ENCODE measurements at regions not wholly inside any gene's neighbourhood (a gene's known extent, or its start where the extent isn't known, plus 50 kb on each side); places are given as distances from the start of the nearest gene placed in this dataset.
A peak's percentile ranks its signal among the peaks of the same experiment; 100 is the strongest.

DNA sequence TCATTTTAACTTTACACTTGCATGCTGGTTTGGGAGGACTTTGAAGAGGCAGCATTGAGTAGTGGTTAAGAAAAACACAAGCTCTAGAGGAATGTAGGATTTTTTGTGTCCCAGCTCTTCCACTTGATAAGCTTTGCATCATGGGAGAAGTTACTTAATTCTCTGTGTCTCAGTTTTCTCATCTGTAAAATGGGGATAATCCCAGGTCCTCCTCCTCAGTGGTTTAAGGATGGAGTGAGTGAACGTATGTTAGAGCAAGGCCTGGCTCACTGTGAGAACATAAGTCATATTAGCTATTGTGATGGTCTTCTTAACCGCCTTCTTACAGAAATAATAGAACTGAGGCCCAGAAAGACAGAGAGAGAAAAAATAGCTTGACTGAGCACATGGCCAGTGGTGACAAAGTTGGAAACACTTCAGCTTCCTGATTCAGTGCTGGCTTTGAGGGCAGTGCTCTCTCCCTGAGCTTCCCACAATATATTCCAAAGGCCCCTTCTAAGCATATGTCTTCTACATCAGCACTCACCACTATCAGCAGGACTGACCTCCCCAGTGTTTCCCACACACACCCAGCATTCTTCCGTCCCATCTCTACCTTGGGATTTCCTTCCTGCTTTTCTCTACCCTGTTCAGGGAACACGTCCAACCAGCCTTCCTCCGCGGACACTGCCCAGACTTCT lies 214.9 kb upstream of the TNP1 start:
- Histone ChIP-seq H4K8ac (ENCODE audit: low read depth, low read length) (no peak overlapping the region), H2BK120ac (ENCODE audit: insufficient read depth, low read length, poor library complexity) (no peak overlapping the region), H3K9ac (ENCODE audit: low read length) (no peak overlapping the region), H3K23ac (ENCODE audit: low read length) (no peak overlapping the region), H2AFZ (ENCODE audit: insufficient read depth, low read length, poor library complexity) (no peak overlapping the region), H4K12ac (ENCODE audit: low read depth, low read length) (no peak overlapping the region), H4K91ac (ENCODE audit: low read depth, low read length) (no peak overlapping the region), H3K4me3 (ENCODE audit: low read depth, low read length) (no peak overlapping the region), H3K27ac (ENCODE audit: low read depth, low read length) (no peak overlapping the region), H3K27me3 (ENCODE audit: insufficient read depth, low read length) (no peaks in the 10 kb centered on the region), H3K14ac (ENCODE audit: low read length) (no peak overlapping the region), H3K4me2 (ENCODE audit: low read length) (no peak overlapping the region), H3K79me2 (ENCODE audit: control insufficient read depth, insufficient read depth, low read length, poor library complexity) (no peaks in the 10 kb centered on the region), H3K79me1 (ENCODE audit: low read length) (no peaks in the 10 kb centered on the region), H3K18ac (ENCODE audit: low read length) (no peak overlapping the region), H3K36me3 (ENCODE audit: control insufficient read depth in 1 of 2, insufficient read depth in 2 of 2, low read length in 2 of 2) (no peaks in the 10 kb centered on the region), H3K4me1 (ENCODE audit: control insufficient read depth in 1 of 2, insufficient read depth in 2 of 2, low read length in 2 of 2) (peaks cover 0 to 9% of the 10 kb centered on the region in 2 experiments), H2AK5ac (ENCODE audit: low read length) (no peak overlapping the region), H3K9me3 (ENCODE audit: insufficient read depth, low read depth, low read length) (no peaks in the 10 kb centered on the region), H2BK12ac (ENCODE audit: low read length) (no peak overlapping the region), H2BK5ac (ENCODE audit: low read depth, low read length, poor library complexity) (no peak overlapping the region), H3K4ac (ENCODE audit: low read depth, low read length) (no peak overlapping the region)
- no CpG with 5 or more reads among the region's 6 CpGs for WGBS (ENCODE audit: extremely low coverage, insufficient coverage, insufficient read length)
- DNase-seq: no peak

DNA sequence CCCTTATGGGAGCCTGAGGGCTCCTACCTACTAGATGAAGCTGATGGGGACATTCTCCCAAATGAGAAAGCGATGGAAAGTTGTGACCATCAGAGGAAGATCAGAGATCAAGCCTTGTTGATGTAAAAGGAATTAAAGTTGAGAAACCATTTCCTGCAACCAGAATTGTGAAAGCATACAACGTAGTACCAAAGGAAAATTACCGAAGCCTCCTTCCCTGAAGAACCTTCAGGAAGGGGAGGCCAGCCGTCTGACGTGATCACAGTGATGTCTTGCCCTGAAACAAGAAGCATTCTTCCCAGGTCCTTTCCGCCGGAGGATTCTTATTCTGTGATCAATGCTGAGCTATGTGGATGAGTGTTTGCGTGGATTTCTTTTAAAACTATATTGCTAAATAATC lies 211.6 kb upstream of the TNP1 start:
- no peak overlapping the region for H2AK5ac ChIP-seq (ENCODE audit: low read length)
- H3K27ac ChIP-seq (ENCODE audit: low read depth, low read length): no peak overlapping the region
- no peaks in the 10 kb centered on the region for H3K79me1 ChIP-seq (ENCODE audit: low read length)
- no peak overlapping the region for H3K14ac ChIP-seq (ENCODE audit: low read length)
- no peak overlapping the region for H2BK12ac ChIP-seq (ENCODE audit: low read length)
- no peak overlapping the region for H3K4me3 ChIP-seq (ENCODE audit: low read depth, low read length)
- no peak overlapping the region for H2BK5ac ChIP-seq (ENCODE audit: low read depth, low read length, poor library complexity)
- DNase-seq: peak; percentile 25 to 55
- no peak overlapping the region for H4K91ac ChIP-seq (ENCODE audit: low read depth, low read length)
- no peak overlapping the region for H4K8ac ChIP-seq (ENCODE audit: low read depth, low read length)
- H3K27me3 ChIP-seq (ENCODE audit: insufficient read depth, low read length): no peaks in the 10 kb centered on the region
- no peaks in the 10 kb centered on the region for H3K79me2 ChIP-seq (ENCODE audit: control insufficient read depth, insufficient read depth, low read length, poor library complexity)
- no peak overlapping the region for H2AFZ ChIP-seq (ENCODE audit: insufficient read depth, low read length, poor library complexity)
- no peak overlapping the region for H4K12ac ChIP-seq (ENCODE audit: low read depth, low read length)
- H2BK120ac ChIP-seq (ENCODE audit: insufficient read depth, low read length, poor library complexity): no peak overlapping the region
- H3K4ac ChIP-seq (ENCODE audit: low read depth, low read length): no peak overlapping the region
- no peaks in the 10 kb centered on the region for H3K36me3 ChIP-seq (ENCODE audit: control insufficient read depth in 1 of 2, insufficient read depth in 2 of 2, low read length in 2 of 2)
- peaks cover 0 to 13% of the 10 kb centered on the region in 2 experiments for H3K4me1 ChIP-seq (ENCODE audit: control insufficient read depth in 1 of 2, insufficient read depth in 2 of 2, low read length in 2 of 2)
- no peak overlapping the region for H3K23ac ChIP-seq (ENCODE audit: low read length)
- WGBS (ENCODE audit: extremely low coverage, insufficient coverage, insufficient read length): no CpG with 5 or more reads among the region's 8 CpGs
- peaks cover 6% of the 10 kb centered on the region for H3K9me3 ChIP-seq (ENCODE audit: insufficient read depth, low read depth, low read length)
- H3K4me2 ChIP-seq (ENCODE audit: low read length): no peak overlapping the region
- H3K18ac ChIP-seq (ENCODE audit: low read length): no peak overlapping the region
- H3K9ac ChIP-seq (ENCODE audit: low read length): no peak overlapping the region

DNA sequence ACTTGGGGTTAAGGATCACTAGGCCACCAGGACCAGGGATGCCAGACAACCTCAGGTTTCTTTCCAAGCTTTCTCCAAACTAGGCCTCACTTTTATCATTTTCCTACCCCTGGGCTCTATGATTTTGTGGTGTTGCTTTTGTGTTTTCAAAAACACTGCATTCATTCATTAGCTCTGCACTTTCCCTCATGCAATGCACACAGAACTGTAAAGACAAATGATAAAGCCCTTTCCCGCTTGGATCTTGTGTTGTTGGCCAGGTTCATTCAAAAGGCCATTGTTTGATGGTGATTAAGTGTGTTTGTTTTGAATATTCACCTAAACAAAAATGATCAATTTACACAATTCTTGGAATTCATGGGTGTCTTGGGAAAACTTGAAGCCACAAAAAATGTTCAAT lies 210.7 kb upstream of the TNP1 start:
- H3K79me2 ChIP-seq (ENCODE audit: control insufficient read depth, insufficient read depth, low read length, poor library complexity): no peaks in the 10 kb centered on the region
- H2AK5ac ChIP-seq (ENCODE audit: low read length): no peak overlapping the region
- peaks cover 0 to 13% of the 10 kb centered on the region in 2 experiments for H3K4me1 ChIP-seq (ENCODE audit: control insufficient read depth in 1 of 2, insufficient read depth in 2 of 2, low read length in 2 of 2)
- no peak overlapping the region for H4K8ac ChIP-seq (ENCODE audit: low read depth, low read length)
- no peak overlapping the region for H2AFZ ChIP-seq (ENCODE audit: insufficient read depth, low read length, poor library complexity)
- peaks cover 6% of the 10 kb centered on the region for H3K9me3 ChIP-seq (ENCODE audit: insufficient read depth, low read depth, low read length)
- no peak overlapping the region for H3K9ac ChIP-seq (ENCODE audit: low read length)
- no peak overlapping the region for H3K27ac ChIP-seq (ENCODE audit: low read depth, low read length)
- H3K79me1 ChIP-seq (ENCODE audit: low read length): no peaks in the 10 kb centered on the region
- no peak overlapping the region for H3K4ac ChIP-seq (ENCODE audit: low read depth, low read length)
- H3K4me3 ChIP-seq (ENCODE audit: low read depth, low read length): no peak overlapping the region
- WGBS (ENCODE audit: extremely low coverage, insufficient coverage, insufficient read length): no CpG with 5 or more reads among the region's 1 CpG
- H2BK12ac ChIP-seq (ENCODE audit: low read length): no peak overlapping the region
- no peak overlapping the region for H3K23ac ChIP-seq (ENCODE audit: low read length)
- DNase-seq: no peak
- H2BK120ac ChIP-seq (ENCODE audit: insufficient read depth, low read length, poor library complexity): no peak overlapping the region
- H3K27me3 ChIP-seq (ENCODE audit: insufficient read depth, low read length): no peaks in the 10 kb centered on the region
- H3K14ac ChIP-seq (ENCODE audit: low read length): no peak overlapping the region
- no peak overlapping the region for H3K18ac ChIP-seq (ENCODE audit: low read length)
- no peaks in the 10 kb centered on the region for H3K36me3 ChIP-seq (ENCODE audit: control insufficient read depth in 1 of 2, insufficient read depth in 2 of 2, low read length in 2 of 2)
- no peak overlapping the region for H3K4me2 ChIP-seq (ENCODE audit: low read length)
- no peak overlapping the region for H4K91ac ChIP-seq (ENCODE audit: low read depth, low read length)
- no peak overlapping the region for H2BK5ac ChIP-seq (ENCODE audit: low read depth, low read length, poor library complexity)
- H4K12ac ChIP-seq (ENCODE audit: low read depth, low read length): no peak overlapping the region

DNA sequence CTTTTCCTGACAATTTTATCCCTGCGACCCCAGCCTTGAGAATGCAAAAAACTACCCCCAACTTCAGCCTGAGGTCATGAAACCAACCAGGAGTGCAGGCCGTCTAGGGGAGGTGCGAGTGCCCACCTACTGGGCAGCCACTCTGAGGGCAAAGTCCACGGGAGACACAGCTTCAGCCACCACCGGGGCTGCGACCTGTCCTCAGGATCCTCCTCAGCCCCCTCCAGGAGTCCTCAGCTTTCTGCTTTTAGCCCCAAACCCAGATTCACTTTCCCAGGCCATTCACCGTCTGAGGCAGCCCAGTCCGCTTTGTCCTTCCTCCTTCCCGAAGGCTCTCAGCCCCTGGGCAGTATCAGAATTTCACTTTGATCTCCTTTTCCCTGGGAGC lies 210.2 kb upstream of the TNP1 start:
- Histone ChIP-seq H3K4me1 (ENCODE audit: control insufficient read depth in 1 of 2, insufficient read depth in 2 of 2, low read length in 2 of 2) (peaks cover 0 to 10% of the 10 kb centered on the region in 2 experiments), H4K8ac (ENCODE audit: low read depth, low read length) (no peak overlapping the region), H3K23ac (ENCODE audit: low read length) (no peak overlapping the region), H3K27ac (ENCODE audit: low read depth, low read length) (no peak overlapping the region), H3K79me1 (ENCODE audit: low read length) (no peaks in the 10 kb centered on the region), H3K14ac (ENCODE audit: low read length) (no peak overlapping the region), H2BK120ac (ENCODE audit: insufficient read depth, low read length, poor library complexity) (no peak overlapping the region), H3K9ac (ENCODE audit: low read length) (no peak overlapping the region), H3K4me2 (ENCODE audit: low read length) (no peak overlapping the region), H3K79me2 (ENCODE audit: control insufficient read depth, insufficient read depth, low read length, poor library complexity) (no peaks in the 10 kb centered on the region), H4K91ac (ENCODE audit: low read depth, low read length) (peak overlapping the region; percentile 49), H3K4me3 (ENCODE audit: low read depth, low read length) (no peak overlapping the region), H3K18ac (ENCODE audit: low read length) (no peak overlapping the region), H2AK5ac (ENCODE audit: low read length) (no peak overlapping the region), H3K4ac (ENCODE audit: low read depth, low read length) (no peak overlapping the region), H3K27me3 (ENCODE audit: insufficient read depth, low read length) (no peaks in the 10 kb centered on the region), H4K12ac (ENCODE audit: low read depth, low read length) (no peak overlapping the region), H3K36me3 (ENCODE audit: control insufficient read depth in 1 of 2, insufficient read depth in 2 of 2, low read length in 2 of 2) (no peaks in the 10 kb centered on the region), H2BK12ac (ENCODE audit: low read length) (peak overlapping the region; percentile 29), H2BK5ac (ENCODE audit: low read depth, low read length, poor library complexity) (no peak overlapping the region), H2AFZ (ENCODE audit: insufficient read depth, low read length, poor library complexity) (no peak overlapping the region), H3K9me3 (ENCODE audit: insufficient read depth, low read depth, low read length) (peaks cover 6% of the 10 kb centered on the region)
- DNase-seq: no peak
- WGBS (ENCODE audit: extremely low coverage, insufficient coverage, insufficient read length): no CpG with 5 or more reads among the region's 9 CpGs
